ENCODE measurements at regions not wholly inside any gene's neighbourhood (a gene's known extent, or its start where the extent isn't known, plus 50 kb on each side); places are given as distances from the start of the nearest gene placed in this dataset.

DNA sequence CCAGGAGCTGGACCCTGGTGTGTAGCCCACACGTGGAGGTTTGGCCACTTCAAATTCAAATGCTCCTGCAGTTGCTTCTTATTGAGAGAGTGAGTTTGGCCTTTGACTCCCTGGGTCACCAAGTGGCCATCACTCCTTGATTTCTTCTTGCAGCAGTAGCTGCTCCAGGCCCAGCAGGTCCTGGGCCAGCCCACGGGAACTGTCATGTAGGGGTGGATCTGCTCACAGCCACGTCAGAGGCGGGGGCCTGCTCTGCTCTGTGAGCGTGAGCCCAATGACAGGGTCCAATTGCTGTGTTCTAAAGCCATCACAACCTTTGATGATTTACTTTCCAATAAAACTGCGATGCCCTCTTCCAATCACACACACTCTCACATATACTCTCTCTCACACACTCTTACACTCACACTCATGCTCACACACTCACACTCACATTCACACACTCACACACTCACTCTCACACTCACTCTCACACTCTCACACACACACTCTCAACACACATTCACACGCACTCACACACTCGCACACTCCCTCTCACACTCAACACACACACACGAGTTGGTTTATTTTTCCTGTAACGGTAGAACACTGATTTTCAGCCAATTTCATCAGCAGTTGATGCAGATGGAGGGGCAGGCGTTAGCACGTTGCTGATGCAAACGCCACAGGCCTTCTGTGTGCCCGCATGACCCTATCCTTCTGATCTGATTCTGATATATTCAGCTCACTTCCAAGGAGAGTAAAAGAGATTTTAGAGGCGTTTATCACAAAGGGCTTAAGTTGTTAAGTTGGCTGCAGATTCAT lies 210.7 kb upstream of the PPP2R2D start:
- TF ChIP-seq, protein P1, sequence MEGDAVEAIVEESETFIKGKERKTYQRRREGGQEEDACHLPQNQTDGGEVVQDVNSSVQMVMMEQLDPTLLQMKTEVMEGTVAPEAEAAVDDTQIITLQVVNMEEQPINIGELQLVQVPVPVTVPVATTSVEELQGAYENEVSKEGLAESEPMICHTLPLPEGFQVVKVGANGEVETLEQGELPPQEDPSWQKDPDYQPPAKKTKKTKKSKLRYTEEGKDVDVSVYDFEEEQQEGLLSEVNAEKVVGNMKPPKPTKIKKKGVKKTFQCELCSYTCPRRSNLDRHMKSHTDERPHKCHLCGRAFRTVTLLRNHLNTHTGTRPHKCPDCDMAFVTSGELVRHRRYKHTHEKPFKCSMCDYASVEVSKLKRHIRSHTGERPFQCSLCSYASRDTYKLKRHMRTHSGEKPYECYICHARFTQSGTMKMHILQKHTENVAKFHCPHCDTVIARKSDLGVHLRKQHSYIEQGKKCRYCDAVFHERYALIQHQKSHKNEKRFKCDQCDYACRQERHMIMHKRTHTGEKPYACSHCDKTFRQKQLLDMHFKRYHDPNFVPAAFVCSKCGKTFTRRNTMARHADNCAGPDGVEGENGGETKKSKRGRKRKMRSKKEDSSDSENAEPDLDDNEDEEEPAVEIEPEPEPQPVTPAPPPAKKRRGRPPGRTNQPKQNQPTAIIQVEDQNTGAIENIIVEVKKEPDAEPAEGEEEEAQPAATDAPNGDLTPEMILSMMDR (IDR thresholded peaks at IDR 0.05; ENCODE audit: extremely low read depth in 1 of 2, insufficient read depth in 1 of 2, low read depth in 1 of 2, low read length in 2 of 2): no peak
- no peak for TF ChIP-seq JUN (IDR thresholded peaks at IDR 0.05; ENCODE audit: borderline replicate concordance, insufficient read depth, insufficient read length, low read depth)
- TF ChIP-seq EZH2 (IDR thresholded peaks at IDR 0.05; ENCODE audit: borderline replicate concordance, low read depth, low read length, severe bottlenecking): no peak
